ENCODE measurements at regions not wholly inside any gene's neighbourhood (a gene's known extent, or its start where the extent isn't known, plus 50 kb on each side); places are given as distances from the start of the nearest gene placed in this dataset.

- TF ChIP-seq CTCF (IDR thresholded peaks at IDR 0.05) (no peak), POLR2AphosphoS5 (IDR thresholded peaks at IDR 0.05) (no peak), POLR2A (IDR thresholded peaks at IDR 0.05) (no peak)
Measured at GRCh38 chr7:156069891-156070290, 257.6 kb upstream of the SHH start.
